ENCODE measurements at regions not wholly inside any gene's neighbourhood (a gene's known extent, or its start where the extent isn't known, plus 50 kb on each side); places are given as distances from the start of the nearest gene placed in this dataset.

GRCh38 chr3:182214416-182214815 is 502.7 kb downstream of the SOX2 start:
- DNase-seq (ENCODE audit: low read depth, low spot score): no peak

GRCh38 chr3:182215881-182216280 is 504.2 kb downstream of the SOX2 start:
- no peak for DNase-seq (ENCODE audit: low read depth, low spot score)

DNA sequence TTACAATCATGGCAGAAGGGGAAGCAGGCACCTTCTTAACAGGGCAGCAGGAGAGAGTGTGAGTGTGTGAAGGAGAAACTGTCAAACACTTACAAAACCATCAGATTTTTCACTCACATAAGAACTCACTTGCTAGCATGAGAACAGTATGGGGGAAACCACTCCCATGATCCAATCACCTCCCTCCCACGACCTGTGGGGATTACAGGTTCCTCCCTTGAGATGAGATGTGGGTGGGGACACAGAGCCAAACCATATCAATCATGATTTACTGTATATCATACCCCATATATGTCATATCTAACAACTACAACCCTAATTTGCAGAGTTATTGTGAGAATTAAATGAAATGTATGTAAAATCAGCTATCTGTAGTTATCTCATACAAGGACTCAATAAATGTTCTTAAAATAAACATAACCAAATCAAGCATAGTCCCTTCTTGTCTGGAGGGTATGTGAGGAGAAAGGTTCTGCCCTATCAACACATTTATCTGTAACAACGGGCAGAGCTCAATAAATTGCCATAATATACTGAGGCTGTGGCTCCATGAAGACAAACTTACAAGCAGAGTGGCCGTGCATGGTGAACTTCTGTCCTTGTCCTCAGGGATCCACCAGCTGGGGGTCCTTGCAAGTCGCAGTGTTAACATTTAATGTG is 504.7 kb downstream of the SOX2 start:
- no peak for DNase-seq (ENCODE audit: low read depth, low spot score)

GRCh38 chr3:182220013-182220412 is 508.3 kb downstream of the SOX2 start:
- no peak for DNase-seq (ENCODE audit: low read depth, low spot score)

GRCh38 chr3:182220471-182220870 is 508.7 kb downstream of the SOX2 start:
- DNase-seq (ENCODE audit: low read depth, low spot score): no peak

DNA sequence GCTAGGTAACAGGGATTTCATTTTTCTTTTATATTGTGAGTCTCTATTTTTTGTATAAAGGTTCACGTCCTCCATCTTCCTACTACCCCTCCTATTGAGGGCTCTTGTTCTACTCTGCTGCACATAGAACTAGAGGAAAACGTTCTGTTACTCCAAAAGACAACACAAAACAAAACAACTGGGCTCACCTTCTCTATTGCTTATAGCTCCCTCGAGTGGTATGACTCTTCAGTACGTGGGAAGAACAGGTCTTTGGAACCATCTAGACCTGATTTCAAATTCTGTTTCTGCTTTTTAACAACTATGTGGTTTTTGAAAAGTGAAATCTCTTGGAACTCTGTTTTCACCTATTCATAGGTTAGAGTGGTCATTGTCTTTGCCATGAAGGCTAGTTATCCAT is 515.3 kb downstream of the SOX2 start:
- DNase-seq (ENCODE audit: low read depth, low spot score): no peak

GRCh38 chr3:182233405-182233804 is 521.7 kb downstream of the SOX2 start:
- DNase-seq (ENCODE audit: low read depth, low spot score): no peak

GRCh38 chr3:182233957-182234356 is 522.2 kb downstream of the SOX2 start:
- no peak for DNase-seq (ENCODE audit: low read depth, low spot score)

DNA sequence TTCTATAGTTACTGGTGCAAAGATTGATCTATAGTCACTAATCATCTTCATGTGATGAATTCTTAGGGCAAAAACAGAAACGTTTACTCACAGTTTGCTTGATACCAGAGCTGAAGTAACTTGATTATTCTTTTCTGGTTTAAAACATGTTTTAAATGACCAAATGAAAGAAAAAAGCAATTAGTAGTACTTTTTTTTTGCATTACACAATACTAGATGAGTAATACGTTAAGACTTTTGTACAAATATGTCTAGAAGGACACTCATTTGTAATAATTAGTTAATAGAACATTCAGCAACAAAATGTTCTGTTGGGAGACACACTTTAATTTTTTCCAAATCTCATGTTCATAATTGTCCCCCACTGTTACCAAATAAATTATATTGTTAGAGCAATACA is 523.2 kb downstream of the SOX2 start:
- DNase-seq (ENCODE audit: low read depth, low spot score): no peak

DNA sequence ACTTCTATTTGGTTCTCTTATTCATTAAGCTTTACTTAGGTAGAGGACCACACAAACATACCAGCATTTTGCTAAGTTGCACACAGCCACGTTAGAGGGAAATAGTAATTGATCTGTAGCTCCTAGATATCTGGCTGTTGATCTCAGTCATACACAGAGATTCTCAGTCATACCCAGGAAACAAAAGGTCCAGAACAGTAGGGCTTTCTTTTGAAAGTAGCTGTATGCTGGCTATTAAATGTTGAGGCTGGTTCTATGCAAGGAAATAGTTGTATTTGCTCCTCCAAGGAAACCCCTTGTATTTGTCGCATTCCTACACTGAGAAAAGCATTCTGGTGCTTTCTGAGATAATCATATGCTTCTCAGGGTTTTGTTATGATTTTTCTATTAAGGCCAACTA is 523.8 kb downstream of the SOX2 start:
- DNase-seq (ENCODE audit: low read depth, low spot score): no peak

DNA sequence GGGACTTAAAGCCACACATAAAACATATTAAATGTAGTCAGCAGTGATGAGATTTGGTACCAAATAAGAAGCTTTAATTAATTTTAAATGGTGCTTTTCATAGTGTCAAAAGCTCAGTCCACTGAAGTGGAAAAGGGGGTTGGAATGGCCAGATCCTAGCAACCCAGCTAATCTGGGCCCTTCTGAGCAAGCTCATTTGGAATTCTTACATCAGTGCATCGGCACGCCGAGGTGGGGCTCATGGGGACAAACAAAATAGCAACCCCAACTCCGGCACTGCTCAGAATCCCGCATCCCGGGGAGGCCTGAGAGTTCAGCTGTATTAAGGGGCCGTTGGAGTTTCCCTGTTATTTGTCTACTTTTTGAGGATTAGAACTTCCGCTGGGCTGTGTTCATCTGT is 526.4 kb downstream of the SOX2 start:
- peak; percentile 15 for DNase-seq (ENCODE audit: low read depth, low spot score)

DNA sequence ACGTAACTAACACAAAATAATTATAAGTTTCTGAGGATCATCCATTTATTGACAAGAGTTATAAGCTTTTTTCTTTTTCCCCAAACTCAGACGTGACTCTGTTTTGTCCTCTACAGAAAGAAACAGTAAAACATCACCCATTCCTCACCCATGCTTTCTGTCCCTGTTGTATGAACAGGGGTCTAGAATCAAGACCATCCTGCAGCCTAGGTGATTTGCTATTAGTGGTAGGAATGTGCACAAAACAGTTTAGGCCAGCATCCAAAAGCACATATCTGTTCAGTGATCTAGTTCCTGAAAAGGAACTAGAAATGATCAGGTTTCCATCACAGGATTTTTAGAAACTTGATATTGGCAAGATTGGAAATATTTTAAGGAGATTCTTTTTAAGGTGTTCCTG is 527.6 kb downstream of the SOX2 start:
- no peak for DNase-seq (ENCODE audit: low read depth, low spot score)

DNA sequence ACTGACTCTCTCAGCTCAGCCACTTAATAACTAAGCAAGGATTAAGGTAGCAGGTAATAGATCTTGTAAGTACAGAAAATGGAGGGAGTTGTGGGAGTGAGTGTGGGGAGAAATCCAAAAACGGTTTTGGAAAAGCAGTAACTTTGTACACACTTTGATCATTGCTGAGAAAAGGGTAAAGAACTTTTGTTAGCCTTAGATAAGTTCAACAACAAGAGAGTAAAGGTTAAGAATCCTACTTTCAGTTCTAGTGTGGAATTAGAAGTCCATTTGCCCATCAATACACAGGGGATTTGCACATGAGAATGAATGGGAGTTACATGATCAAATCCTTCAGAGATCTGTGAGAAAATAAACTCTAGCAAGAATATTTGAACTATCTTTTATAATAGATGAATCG is 528.7 kb downstream of the SOX2 start:
- DNase-seq (ENCODE audit: low read depth, low spot score): no peak

- DNase-seq (ENCODE audit: low read depth, low spot score): no peak
These were observed 529.6 kb downstream of the SOX2 start for GRCh38 chr3:182241196-182241765.

DNA sequence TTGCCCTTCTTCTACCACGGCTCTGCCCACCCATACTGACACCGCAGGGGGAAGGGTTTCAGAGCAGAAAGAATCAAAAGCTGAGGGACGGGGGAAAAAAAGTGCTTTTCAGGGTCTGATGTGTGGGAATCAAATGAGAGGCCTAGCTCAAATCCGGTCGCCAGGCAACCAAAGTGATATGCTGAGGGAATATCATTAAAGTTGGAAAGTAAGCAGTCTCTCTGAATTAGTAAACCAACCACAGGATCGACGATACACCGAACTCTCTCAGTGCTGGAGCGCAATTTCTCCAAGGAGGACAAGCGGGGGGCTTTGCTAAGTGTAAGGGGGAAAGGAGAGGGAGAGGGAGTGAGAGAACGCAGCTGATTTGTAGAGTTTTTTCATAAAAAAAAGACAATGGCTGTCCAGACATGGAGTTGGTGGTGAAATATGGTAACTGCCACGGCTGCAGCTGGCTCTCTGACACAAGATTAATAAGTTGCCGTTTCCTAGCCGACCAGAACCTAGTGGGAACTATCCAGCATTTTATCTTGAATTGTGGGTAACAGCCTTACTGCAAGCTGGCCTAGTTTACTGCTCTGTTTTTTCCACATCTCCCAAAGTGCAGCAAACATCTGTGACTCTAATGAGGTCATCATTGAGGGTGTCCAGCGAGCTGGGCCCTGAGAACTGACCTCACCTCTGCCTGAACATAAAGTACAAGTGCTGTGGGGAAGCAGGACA is 530.2 kb downstream of the SOX2 start:
- no peak for DNase-seq (ENCODE audit: low read depth, low spot score)

DNA sequence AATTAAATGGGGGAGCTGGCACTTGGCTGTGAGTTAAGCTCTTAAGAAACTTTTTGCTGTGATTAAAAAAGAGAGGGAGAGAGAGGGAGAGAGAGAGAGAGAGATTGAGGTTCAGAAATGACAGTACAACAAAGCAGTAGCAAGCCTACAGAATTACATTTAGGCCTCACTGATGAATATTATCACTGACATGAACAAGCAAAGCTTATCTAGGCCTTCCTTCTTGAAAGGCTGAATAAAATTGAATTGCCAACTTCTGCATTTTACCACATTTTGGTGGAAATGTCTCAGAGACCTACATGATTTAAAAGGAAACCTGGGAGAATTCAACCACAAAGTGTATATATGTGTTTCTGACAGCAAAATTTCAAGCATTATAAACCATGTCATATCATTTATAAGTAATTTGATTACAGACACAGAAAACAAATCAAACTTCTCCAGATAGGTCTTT is 530.8 kb downstream of the SOX2 start:
- DNase-seq (ENCODE audit: low read depth, low spot score): no peak

DNA sequence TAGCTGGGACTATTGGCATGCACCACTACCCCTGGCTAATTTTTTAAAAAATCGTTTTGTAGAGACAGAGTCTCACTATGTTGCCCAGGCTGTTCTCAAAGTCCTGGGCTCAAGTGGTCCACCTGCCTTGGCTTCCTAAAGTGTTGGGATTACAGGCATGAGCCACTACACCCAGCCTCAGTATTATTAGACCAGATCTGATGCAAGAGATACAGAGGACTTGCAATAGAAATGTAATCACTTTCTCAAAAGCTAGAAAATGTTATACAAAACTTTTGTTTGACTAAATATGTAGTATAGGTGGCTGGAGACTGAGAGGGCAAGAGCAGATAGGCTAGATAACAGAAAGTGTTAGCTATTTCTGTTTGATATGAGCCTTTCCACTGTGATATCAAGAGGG is 531.9 kb downstream of the SOX2 start:
- DNase-seq (ENCODE audit: low read depth, low spot score): no peak

GRCh38 chr3:182244222-182244971 is 532.7 kb downstream of the SOX2 start:
- peak; percentile 71 for DNase-seq (ENCODE audit: low read depth, low spot score)

GRCh38 chr3:182245059-182245458 is 533.3 kb downstream of the SOX2 start:
- no peak for DNase-seq (ENCODE audit: low read depth, low spot score)

DNA sequence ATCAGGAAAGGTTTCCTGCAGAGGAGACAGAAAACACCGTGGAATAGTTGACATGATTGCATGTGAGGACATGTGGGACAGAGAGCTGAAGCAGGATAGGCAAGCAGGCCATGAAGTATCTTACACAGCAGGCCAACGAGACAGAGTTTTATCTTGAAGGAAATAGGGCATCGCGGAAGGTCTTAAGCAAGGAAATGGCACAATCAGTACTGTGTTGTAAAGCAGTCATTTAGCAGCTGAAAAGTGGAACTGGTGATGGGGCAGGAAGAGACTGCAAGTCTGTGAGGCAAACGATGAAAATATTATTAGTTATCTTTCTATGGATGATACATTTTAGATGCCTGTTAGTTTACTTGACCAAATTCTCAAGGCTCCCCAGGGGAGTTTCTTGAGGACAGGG is 535.1 kb downstream of the SOX2 start:
- DNase-seq (ENCODE audit: low read depth, low spot score): no peak

- no peak for DNase-seq (ENCODE audit: low read depth, low spot score)
These were observed 536.7 kb downstream of the SOX2 start for GRCh38 chr3:182248349-182248880.

DNA sequence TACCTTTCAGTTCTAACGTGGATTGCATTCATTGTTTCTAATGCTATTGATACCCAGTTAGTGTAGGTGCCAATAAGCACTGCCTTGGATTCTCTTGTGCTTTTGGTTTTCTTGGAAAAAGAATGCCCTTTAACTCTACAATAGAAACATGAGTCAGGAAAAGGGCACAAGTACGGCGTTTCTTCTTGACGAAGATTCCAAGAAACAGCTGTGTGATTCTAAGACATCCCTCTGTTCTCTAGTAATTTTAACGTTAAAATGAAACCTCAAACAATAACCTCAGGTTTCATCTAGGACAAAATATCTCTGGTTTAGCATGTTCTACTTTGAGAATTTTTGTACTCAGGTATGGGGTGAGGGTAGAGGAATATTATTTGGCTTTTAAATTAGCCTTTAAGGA is 540.5 kb upstream of the ATP11B start:
- DNase-seq (ENCODE audit: low read depth, low spot score): no peak

Data from ELF-1 (cell line).